HG02885 (cell line): ENCODE measurements at regions not wholly inside any gene's neighbourhood (a gene's known extent, or its start where the extent isn't known, plus 50 kb on each side); places are given as distances from the start of the nearest gene placed in this dataset.
"Not testable (repeated sequence)": the region's sequence is repeated elsewhere in the genome, so short reads cannot be mapped to it uniquely, and the experiment has no call there.

Experiments used
- ATAC-seq: cut with Tn5 transposase; IDR thresholded peaks from one replicate; pipeline ENCODE4 v1.9.1; 2021; ENCODE audit warnings: mild to moderate bottlenecking; ENCODE audit not compliant: unreplicated experiment, poor library complexity

DNA sequence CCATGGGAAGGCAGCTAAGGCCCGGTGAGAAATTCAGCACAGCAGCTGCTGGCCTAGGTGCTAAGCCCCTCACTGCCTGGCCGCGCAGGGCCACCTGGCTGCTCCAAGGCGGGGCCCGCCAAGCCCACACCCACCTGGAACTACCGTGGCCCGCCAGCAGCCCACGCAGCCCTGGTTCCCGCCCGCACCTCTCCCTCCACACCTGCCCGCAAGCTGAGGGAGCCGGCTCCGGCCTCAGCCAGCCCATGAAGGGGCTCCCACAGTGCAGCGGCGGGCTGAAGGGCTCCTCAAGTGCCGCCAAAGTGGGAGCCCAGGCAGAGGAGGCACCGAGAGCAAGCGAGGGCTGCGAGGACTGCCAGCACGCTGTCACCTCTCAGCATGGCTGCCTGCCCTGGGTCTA lies 146.9 kb upstream of the APOOL start:
- not testable (repeated sequence) for ATAC-seq

GRCh38 chrX:84858771-84859170 lies 144.9 kb upstream of the APOOL start:
- not testable (repeated sequence) for ATAC-seq

- ATAC-seq = no peak
Measured at GRCh38 chrX:84865113-84865512, 138.6 kb upstream of the APOOL start.

- not testable (repeated sequence) for ATAC-seq
Measured at GRCh38 chrX:84870281-84870680, 133.4 kb upstream of the APOOL start.

GRCh38 chrX:84872160-84872771 lies 131.4 kb upstream of the APOOL start:
- not testable (repeated sequence) for ATAC-seq

DNA sequence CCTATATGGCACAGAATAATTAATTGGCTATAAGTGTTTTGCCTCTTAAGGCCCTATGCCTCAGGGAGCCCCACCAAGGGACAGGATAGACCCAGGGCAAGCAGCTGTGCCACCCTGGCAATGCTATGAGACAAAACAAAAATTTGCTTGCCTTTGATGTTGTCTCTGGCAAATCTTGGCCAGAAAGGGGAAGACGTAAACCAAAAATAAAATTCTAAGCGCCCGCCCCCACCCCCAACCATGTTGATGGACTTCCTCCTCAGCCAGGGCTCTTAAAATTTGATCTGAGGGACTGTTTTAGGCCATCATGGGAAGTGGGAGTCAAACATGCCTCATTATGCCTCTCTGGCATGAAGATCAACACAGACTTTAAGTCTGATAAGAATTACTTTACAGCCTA lies 130.5 kb upstream of the APOOL start:
- no peak for ATAC-seq

DNA sequence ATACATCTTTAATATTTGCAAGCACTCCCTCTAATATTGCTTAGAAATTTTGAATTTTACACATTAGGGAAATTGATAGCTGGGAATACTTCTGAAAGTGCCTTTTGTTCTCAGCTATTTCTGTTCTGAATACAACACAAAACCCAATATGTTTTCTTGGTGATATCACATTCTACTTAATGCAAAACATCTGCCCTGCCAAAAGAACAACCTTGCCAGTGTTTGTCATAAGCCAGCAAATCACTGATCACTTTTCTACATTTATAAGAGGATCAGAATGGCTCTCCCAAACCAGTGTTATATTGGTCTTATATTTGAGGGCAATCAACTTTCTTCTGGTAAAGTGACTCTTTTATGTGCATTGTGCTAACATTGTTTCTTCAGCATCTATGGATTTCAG lies 126.8 kb upstream of the APOOL start:
- ATAC-seq = no peak

GRCh38 chrX:84893897-84894296 lies 109.8 kb upstream of the APOOL start:
- no peak for ATAC-seq

DNA sequence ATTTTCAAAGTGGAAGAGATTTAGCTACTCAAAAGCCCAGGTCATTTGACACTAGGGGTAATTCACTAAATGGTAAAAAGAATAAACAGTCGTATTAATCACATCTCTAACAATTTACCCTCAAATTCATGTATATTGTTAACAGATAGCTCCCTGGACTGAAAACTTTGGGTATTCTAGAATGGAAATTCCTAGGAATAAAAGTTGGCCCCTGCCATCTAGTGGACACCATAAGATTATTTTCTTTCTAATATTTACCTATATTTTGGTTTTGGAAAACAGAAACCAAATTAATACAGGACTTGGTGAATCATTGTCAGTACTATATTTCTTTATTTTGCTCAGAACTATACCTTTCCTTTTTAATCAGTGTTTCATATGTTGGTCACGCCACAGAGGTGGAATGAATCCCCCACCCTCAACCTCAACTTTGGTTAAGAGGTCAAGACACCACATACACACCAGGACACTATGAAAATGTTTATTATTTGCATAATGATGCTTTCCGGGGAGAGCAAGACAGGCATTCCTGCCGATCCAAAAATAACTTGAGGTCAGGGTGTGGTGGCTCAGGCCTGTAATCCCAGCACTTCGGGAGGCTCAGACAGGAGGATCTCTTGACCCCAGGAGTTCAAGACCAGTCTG lies 96.2 kb upstream of the APOOL start:
- ATAC-seq = no peak

- ATAC-seq = no peak
Measured at GRCh38 chrX:84909151-84909550, 94.5 kb upstream of the APOOL start.

- no peak for ATAC-seq
Measured at GRCh38 chrX:84924624-84925023, 79.1 kb upstream of the APOOL start.

DNA sequence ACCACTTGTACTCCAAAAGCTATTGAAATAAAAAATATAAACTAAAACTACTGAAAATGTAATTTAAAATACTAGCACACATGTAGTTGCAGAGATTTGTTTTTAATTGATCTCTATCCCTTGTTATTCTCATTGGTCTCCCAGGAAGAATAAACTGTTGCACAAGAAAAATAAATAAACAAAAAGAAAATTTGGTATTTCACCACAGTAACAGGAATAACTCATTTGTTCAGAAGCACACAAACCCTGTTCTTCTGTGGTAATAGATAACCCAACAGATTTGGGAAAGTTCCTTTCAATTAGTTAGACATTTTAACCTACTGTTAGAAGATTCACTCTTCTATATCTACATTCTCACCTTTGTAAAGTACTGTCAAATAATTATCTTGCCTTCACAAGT lies 70.9 kb upstream of the APOOL start:
- ATAC-seq = no peak

GRCh38 chrX:84933956-84934556 lies 69.6 kb upstream of the APOOL start:
- no peak for ATAC-seq
